PC-9 (cell line): ENCODE measurements at regions not wholly inside any gene's neighbourhood (a gene's known extent, or its start where the extent isn't known, plus 50 kb on each side); places are given as distances from the start of the nearest gene placed in this dataset.

Source experiments
- CTCF ChIP-seq: fragments of 200-600 bp; sonication (generic); conservative IDR thresholded peaks from 2 replicates; pipeline ENCODE4 v1.6.1; 2017; ENCODE audit warnings: mixed run types, antibody characterized with exemption, mild to moderate bottlenecking, moderate library complexity
- EZH2 ChIP-seq: fragments of 200-600 bp; sonication (generic); IDR thresholded peaks from 2 replicates; pipeline ENCODE4 v1.8.0; 2017; ENCODE audit warnings: antibody characterized with exemption, low read depth

- TF ChIP-seq EZH2: no peak
- no peak for TF ChIP-seq CTCF
Observed at GRCh38 chr1:191022856-191023255, 545.2 kb upstream of the BRINP3 start.
